GM12878 (cell line): ENCODE measurements at regions not wholly inside any gene's neighbourhood (a gene's known extent, or its start where the extent isn't known, plus 50 kb on each side); places are given as distances from the start of the nearest gene placed in this dataset.

Source experiments
- PML ChIP-seq: IDR thresholded peaks from 2 replicates; pipeline ENCODE4 v1.6.1; 2012; ENCODE audit warnings: low read length, inconsistent platforms
- POLR2AphosphoS5 ChIP-seq: IDR thresholded peaks from 2 replicates; pipeline ENCODE4 v1.6.1; 2011; ENCODE audit warnings: mild to moderate bottlenecking, low read length, inconsistent platforms

DNA sequence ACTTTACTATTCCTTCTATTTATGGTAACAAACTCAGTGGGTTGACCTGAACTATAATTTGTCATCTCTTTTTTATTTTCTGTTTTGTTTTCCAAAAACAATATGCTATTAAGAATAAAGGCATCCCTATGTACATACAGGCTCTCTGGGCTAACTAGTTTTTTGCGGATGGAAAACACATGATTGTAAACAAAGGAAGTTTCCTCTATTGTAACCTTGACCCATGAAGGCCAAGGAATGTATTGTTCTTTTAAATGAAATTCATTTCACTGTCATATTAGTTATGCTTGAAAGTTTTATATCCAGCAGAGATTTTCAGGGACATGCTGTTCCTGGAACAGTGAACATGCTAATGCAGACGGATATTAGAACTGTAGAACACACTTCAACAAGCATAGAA lies 705.0 kb upstream of the SEL1L start:
- TF ChIP-seq PML (no peak), POLR2AphosphoS5 (no peak)
